ENCODE measurements at regions not wholly inside any gene's neighbourhood (a gene's known extent, or its start where the extent isn't known, plus 50 kb on each side); places are given as distances from the start of the nearest gene placed in this dataset.

DNA sequence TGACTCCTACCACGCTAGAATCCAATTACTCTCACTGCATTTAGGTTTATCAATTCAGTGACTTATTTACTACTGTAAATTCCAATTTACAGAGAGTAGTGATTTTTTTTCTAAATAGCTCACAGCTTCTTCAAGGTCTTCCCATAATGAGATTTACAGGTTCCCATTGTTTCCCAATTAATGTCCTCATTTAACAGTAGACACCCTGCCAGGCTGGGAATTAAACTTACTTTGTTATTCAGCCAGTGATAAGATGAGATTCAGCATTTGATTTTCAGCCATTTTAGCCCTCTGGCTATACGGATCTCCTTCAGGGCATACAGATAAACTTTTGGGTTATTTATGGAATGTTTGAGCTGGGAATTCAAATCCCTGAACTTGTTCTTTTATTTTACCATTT lies 582.9 kb upstream of the EYS start:
- no peak overlapping the region for H3K14ac ChIP-seq (ENCODE audit: insufficient read length)
- H3K56ac ChIP-seq (replicated peaks; ENCODE audit: insufficient read length, low read depth, low read length), result no peak overlapping the region
- H2BK15ac ChIP-seq (ENCODE audit: low read length), result no peak overlapping the region
- DNase-seq (ENCODE audit: low read depth in 1 of 2, low spot score in 2 of 2), result peak in 1 of 2 experiments; percentile 9
- no peak overlapping the region for H4K5ac ChIP-seq (ENCODE audit: insufficient read length, low read depth, low read length)
- no peak overlapping the region for H3K4ac ChIP-seq (replicated peaks; ENCODE audit: insufficient read length, low read depth, low read length)
- 56% methylated on average over 2 of the region's 2 CpGs; no CpG with 5 or more reads in 1 of the 2 experiments for WGBS, 2 experiments (ENCODE audit: extremely low coverage in 1 of 2, insufficient coverage in 1 of 2, insufficient read length in 1 of 2, insufficient replicate concordance in 2 of 2, low coverage in 1 of 2, low lambda C conversion rate in 2 of 2, missing lambda C conversion rate in 1 of 2)
- no peak overlapping the region for H3K4me3 ChIP-seq (ENCODE audit: extremely low read depth in 1 of 4, insufficient read depth in 2 of 4, low read depth in 3 of 4, low read length in 4 of 4)
- FAIRE-seq, result no peak
- CTCF ChIA-PET (ENCODE audit: partially characterized antibody), result no interaction called here
- 0 out of 2 replicates have a peak overlapping the region, but pooled peaks have one; percentile 90 for H2BK20ac ChIP-seq (ENCODE audit: low read length)
- no peaks in the 10 kb centered on the region for H3K79me1 ChIP-seq (ENCODE audit: low read depth, low read length)
- H3K23me2 ChIP-seq (ENCODE audit: low read depth, low read length), result no peaks in the 10 kb centered on the region
- H3K23ac ChIP-seq (ENCODE audit: insufficient read length), result no peak overlapping the region
- POLR2A ChIA-PET (ENCODE audit: partially characterized antibody), result no interaction called here
- peak overlapping the region; percentile 26; the same call in 1 of the 2 replicates for H2AFZ ChIP-seq (ENCODE audit: low read length)
- H3K9ac ChIP-seq (replicated peaks in 1 of 4; ENCODE audit: extremely low read depth in 1 of 4, low read depth in 3 of 4, low read length in 3 of 4), result no peak overlapping the region
- H3K4me2 ChIP-seq (ENCODE audit: insufficient read depth in 1 of 2, low read depth in 2 of 2, low read length in 2 of 2), result peak overlapping the region; percentile 15 to 49; a peak in 2 of 4 replicates
- H3K79me2 ChIP-seq (ENCODE audit: control insufficient read depth in 1 of 2, insufficient read depth in 2 of 2, low read length in 2 of 2), result no peaks in the 10 kb centered on the region
- no peak overlapping the region for H2BK5ac ChIP-seq (ENCODE audit: low read depth, low read length)
- H3K9me3 ChIP-seq (ENCODE audit: insufficient read depth in 2 of 2, low read depth in 1 of 2, low read length in 1 of 2), result peaks cover 0 to 3% of the 10 kb centered on the region in 2 experiments; a peak in 1 of 4 replicates
- no peaks in the 10 kb centered on the region for H4K20me1 ChIP-seq (replicated peaks in 1 of 2; ENCODE audit: control insufficient read depth in 1 of 2, insufficient read depth in 2 of 2, low read length in 2 of 2)
- no peak overlapping the region for H3K18ac ChIP-seq (ENCODE audit: extremely low read depth, low read length)
- no peak overlapping the region for H2BK120ac ChIP-seq (replicated peaks; ENCODE audit: low read depth, low read length)
- H3K4me1 ChIP-seq (replicated peaks in 1 of 4; ENCODE audit: control insufficient read depth in 3 of 4, insufficient read depth in 4 of 4, low read length in 3 of 4), result peaks cover 0 to 2% (median under 1%) of the 10 kb centered on the region in 4 experiments; a peak in 2 of 7 replicates
- H4K8ac ChIP-seq (ENCODE audit: extremely low read depth, insufficient read depth, low read length), result no peak overlapping the region
- no peak overlapping the region for H2BK12ac ChIP-seq (ENCODE audit: low read depth, low read length)
- H3K36me3 ChIP-seq (ENCODE audit: control insufficient read depth in 2 of 4, insufficient read depth in 4 of 4, low read length in 3 of 4), result no peaks in the 10 kb centered on the region
- no peak overlapping the region for H4K91ac ChIP-seq (replicated peaks; ENCODE audit: insufficient read length, low read length)
- H3K27me3 ChIP-seq (replicated peaks in 1 of 4; ENCODE audit: control insufficient read depth in 3 of 4, extremely low read depth in 1 of 4, insufficient read depth in 3 of 4, low read length in 3 of 4), result no peaks in the 10 kb centered on the region
- no peak overlapping the region for H3K27ac ChIP-seq (ENCODE audit: low read depth, low read length)
- no peak overlapping the region for H2AK5ac ChIP-seq (ENCODE audit: low read depth, low read length)
- TF ChIP-seq BCL11A (IDR thresholded peaks at IDR 0.05; ENCODE audit: low read depth in 2 of 2, low read length in 2 of 2) (peak in 1 of 2 experiments; percentile 57), CHD2 (IDR thresholded peaks at IDR 0.05; ENCODE audit: low read length) (no peak)

All from H1 (cell line).